ENCODE measurements at regions not wholly inside any gene's neighbourhood (a gene's known extent, or its start where the extent isn't known, plus 50 kb on each side); places are given as distances from the start of the nearest gene placed in this dataset.

- Mint-ChIP-seq H3K9me3 (ENCODE audit: unreplicated experiment) (peaks cover 10% of the 10 kb centered on the region), H3K4me3 (ENCODE audit: unreplicated experiment) (no peak overlapping the region), H3K27me3 (ENCODE audit: insufficient read depth, unreplicated experiment) (no peaks in the 10 kb centered on the region), H3K4me1 (ENCODE audit: low read depth, unreplicated experiment) (peaks cover 7% of the 10 kb centered on the region), H3K27ac (ENCODE audit: unreplicated experiment) (no peak overlapping the region), H3K36me3 (ENCODE audit: insufficient read depth, unreplicated experiment) (no peaks in the 10 kb centered on the region)
- CTCF ChIA-PET = no interaction called here
- no peaks in the 10 kb centered on the region for H3K4me1 ChIP-seq
- DNase-seq = no peak
- POLR2A ChIA-PET = no interaction called here
- TF ChIP-seq CTCF (IDR thresholded peaks at IDR 0.05; ENCODE audit: insufficient read depth in 1 of 2, low read depth in 1 of 2, low read length in 1 of 2, severe bottlenecking in 1 of 2, unreplicated experiment in 1 of 2) = no peak
- H3K9me3 ChIP-seq = peaks cover 7% of the 10 kb centered on the region; the same call in 1 of the 2 replicates
- no peak overlapping the region for H3K4me3 ChIP-seq (ENCODE audit: low read depth, low read length)
- no TSS peak for BruUV-seq (replicated peaks)
- intact Hi-C loops (cut with micrococcal nuclease; ENCODE audit: unreplicated experiment) = no loop called here
- H3K36me3 ChIP-seq (ENCODE audit: control insufficient read depth, insufficient read depth, low read length) = no peaks in the 10 kb centered on the region
- no peaks in the 10 kb centered on the region for H3K27me3 ChIP-seq (replicated peaks; ENCODE audit: control insufficient read depth, insufficient read depth, low read length)
Measured at GRCh38 chr2:54053830-54054229, 61.6 kb upstream of the ACYP2 start.

- H3K36me3 Mint-ChIP-seq (ENCODE audit: insufficient read depth, unreplicated experiment) = no peaks in the 10 kb centered on the region
- no peak for DNase-seq
- H3K4me1 Mint-ChIP-seq (ENCODE audit: low read depth, unreplicated experiment) = peaks cover 7% of the 10 kb centered on the region
- POLR2A ChIA-PET = no interaction called here
- peak; percentile 5 to 29 for TF ChIP-seq CTCF (IDR thresholded peaks at IDR 0.05; ENCODE audit: insufficient read depth in 1 of 2, low read depth in 1 of 2, low read length in 1 of 2, severe bottlenecking in 1 of 2, unreplicated experiment in 1 of 2)
- H3K4me1 ChIP-seq = no peaks in the 10 kb centered on the region
- CTCF ChIA-PET = no interaction called here
- peaks cover 4% of the 10 kb centered on the region; the same call in 1 of the 2 replicates for H3K9me3 ChIP-seq
- H3K27ac Mint-ChIP-seq (ENCODE audit: unreplicated experiment) = no peak overlapping the region
- no peaks in the 10 kb centered on the region for H3K27me3 ChIP-seq (replicated peaks; ENCODE audit: control insufficient read depth, insufficient read depth, low read length)
- no TSS peak for BruUV-seq (replicated peaks)
- intact Hi-C loops (cut with micrococcal nuclease; ENCODE audit: unreplicated experiment) = no loop called here
- H3K36me3 ChIP-seq (ENCODE audit: control insufficient read depth, insufficient read depth, low read length) = no peaks in the 10 kb centered on the region
- H3K4me3 Mint-ChIP-seq (ENCODE audit: unreplicated experiment) = no peak overlapping the region
- peaks cover 3% of the 10 kb centered on the region for H3K9me3 Mint-ChIP-seq (ENCODE audit: unreplicated experiment)
- H3K4me3 ChIP-seq (ENCODE audit: low read depth, low read length) = no peak overlapping the region
- no peaks in the 10 kb centered on the region for H3K27me3 Mint-ChIP-seq (ENCODE audit: insufficient read depth, unreplicated experiment)
Measured at GRCh38 chr2:54052825-54053718, 62.3 kb upstream of the ACYP2 start.

GRCh38 chr2:54050445-54050844 is 65.0 kb upstream of the ACYP2 start:
- no peaks in the 10 kb centered on the region for H3K27me3 Mint-ChIP-seq (ENCODE audit: insufficient read depth, unreplicated experiment)
- H3K9me3 Mint-ChIP-seq (ENCODE audit: unreplicated experiment) = no peaks in the 10 kb centered on the region
- Histone ChIP-seq H3K9me3 (0 out of 2 replicates have a peak, but pooled peaks cover 4% of the 10 kb centered on the region), H3K4me3 (ENCODE audit: low read depth, low read length) (no peak overlapping the region), H3K27me3 (replicated peaks; ENCODE audit: control insufficient read depth, insufficient read depth, low read length) (no peaks in the 10 kb centered on the region), H3K36me3 (ENCODE audit: control insufficient read depth, insufficient read depth, low read length) (no peaks in the 10 kb centered on the region), H3K4me1 (no peaks in the 10 kb centered on the region)
- intact Hi-C loops (cut with micrococcal nuclease; ENCODE audit: unreplicated experiment) = no loop called here
- H3K27ac Mint-ChIP-seq (ENCODE audit: unreplicated experiment) = no peak overlapping the region
- H3K4me1 Mint-ChIP-seq (ENCODE audit: low read depth, unreplicated experiment) = peaks cover 7% of the 10 kb centered on the region
- no peak for TF ChIP-seq CTCF (IDR thresholded peaks at IDR 0.05; ENCODE audit: insufficient read depth in 1 of 2, low read depth in 1 of 2, low read length in 1 of 2, severe bottlenecking in 1 of 2, unreplicated experiment in 1 of 2)
- no peak overlapping the region for H3K4me3 Mint-ChIP-seq (ENCODE audit: unreplicated experiment)
- no TSS peak for BruUV-seq (replicated peaks)
- no peaks in the 10 kb centered on the region for H3K36me3 Mint-ChIP-seq (ENCODE audit: insufficient read depth, unreplicated experiment)
- ChIA-PET CTCF (no interaction called here), POLR2A (no interaction called here)
- no peak for DNase-seq
